PFSK-1 (cell line): ENCODE measurements at regions not wholly inside any gene's neighbourhood (a gene's known extent, or its start where the extent isn't known, plus 50 kb on each side); places are given as distances from the start of the nearest gene placed in this dataset.

Experiments used
- POLR2AphosphoS5 ChIP-seq: IDR thresholded peaks from 2 replicates; pipeline ENCODE4 v1.6.1; 2012; ENCODE audit warnings: low read depth, mild to moderate bottlenecking, control low read depth, low read length, moderate library complexity
- TF ChIP-seq, protein P1 (sequence below), 2 experiments: IDR thresholded peaks; 2 replicates each; pipeline versions ENCODE4 v1.6.1 to v1.8.0; 2011 to 2012; ENCODE audit warnings: low read depth in 2 of 2, low read length in 2 of 2, control low read depth in 1 of 2, inconsistent platforms in 1 of 2, mild to moderate bottlenecking in 1 of 2, moderate library complexity in 1 of 2; ENCODE audit not compliant: insufficient read depth in 1 of 2

DNA sequence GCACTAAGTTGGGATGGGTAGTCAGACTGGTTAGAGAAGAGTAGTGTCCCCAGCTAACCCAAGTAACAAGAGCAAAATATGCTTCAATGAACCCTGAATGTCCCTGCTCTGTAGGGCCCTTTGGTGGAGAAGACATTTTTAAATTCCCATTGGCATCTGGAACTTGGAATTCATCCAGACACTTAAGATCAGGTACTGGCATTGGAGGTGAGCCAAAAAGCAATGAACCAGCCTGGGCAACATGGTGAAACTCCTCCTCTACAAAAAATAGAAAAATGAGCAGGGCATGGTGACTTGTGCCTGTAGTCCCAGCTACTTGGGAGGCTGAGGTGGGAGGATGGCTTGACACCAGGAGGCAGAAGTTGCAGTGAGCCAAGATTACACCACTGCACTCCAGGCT is 58.9 kb upstream of the ZNF618 start:
- TF ChIP-seq, protein P1, sequence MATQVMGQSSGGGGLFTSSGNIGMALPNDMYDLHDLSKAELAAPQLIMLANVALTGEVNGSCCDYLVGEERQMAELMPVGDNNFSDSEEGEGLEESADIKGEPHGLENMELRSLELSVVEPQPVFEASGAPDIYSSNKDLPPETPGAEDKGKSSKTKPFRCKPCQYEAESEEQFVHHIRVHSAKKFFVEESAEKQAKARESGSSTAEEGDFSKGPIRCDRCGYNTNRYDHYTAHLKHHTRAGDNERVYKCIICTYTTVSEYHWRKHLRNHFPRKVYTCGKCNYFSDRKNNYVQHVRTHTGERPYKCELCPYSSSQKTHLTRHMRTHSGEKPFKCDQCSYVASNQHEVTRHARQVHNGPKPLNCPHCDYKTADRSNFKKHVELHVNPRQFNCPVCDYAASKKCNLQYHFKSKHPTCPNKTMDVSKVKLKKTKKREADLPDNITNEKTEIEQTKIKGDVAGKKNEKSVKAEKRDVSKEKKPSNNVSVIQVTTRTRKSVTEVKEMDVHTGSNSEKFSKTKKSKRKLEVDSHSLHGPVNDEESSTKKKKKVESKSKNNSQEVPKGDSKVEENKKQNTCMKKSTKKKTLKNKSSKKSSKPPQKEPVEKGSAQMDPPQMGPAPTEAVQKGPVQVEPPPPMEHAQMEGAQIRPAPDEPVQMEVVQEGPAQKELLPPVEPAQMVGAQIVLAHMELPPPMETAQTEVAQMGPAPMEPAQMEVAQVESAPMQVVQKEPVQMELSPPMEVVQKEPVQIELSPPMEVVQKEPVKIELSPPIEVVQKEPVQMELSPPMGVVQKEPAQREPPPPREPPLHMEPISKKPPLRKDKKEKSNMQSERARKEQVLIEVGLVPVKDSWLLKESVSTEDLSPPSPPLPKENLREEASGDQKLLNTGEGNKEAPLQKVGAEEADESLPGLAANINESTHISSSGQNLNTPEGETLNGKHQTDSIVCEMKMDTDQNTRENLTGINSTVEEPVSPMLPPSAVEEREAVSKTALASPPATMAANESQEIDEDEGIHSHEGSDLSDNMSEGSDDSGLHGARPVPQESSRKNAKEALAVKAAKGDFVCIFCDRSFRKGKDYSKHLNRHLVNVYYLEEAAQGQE (IDR thresholded peaks at IDR 0.05; ENCODE audit: insufficient read depth in 1 of 2, low read depth in 2 of 2, low read length in 2 of 2) = no peak
- TF ChIP-seq POLR2AphosphoS5 = no peak
